ES-I3 (cell line): ENCODE measurements at regions not wholly inside any gene's neighbourhood (a gene's known extent, or its start where the extent isn't known, plus 50 kb on each side); places are given as distances from the start of the nearest gene placed in this dataset.
"Not testable (repeated sequence)": the region's sequence is repeated elsewhere in the genome, so short reads cannot be mapped to it uniquely, and the experiment has no call there.

Experiments used
- H3K36me3 ChIP-seq: 2 replicates; pipeline ENCODE4 v1.6.1; 2013; ENCODE audit warnings: mild to moderate bottlenecking, low read length, control low read depth, moderate library complexity; ENCODE audit not compliant: insufficient read depth
- H3K4me1 ChIP-seq: 2 replicates; pipeline ENCODE4 v1.6.1; 2013; ENCODE audit warnings: mild to moderate bottlenecking, control low read depth, low read length; ENCODE audit not compliant: insufficient read depth
- H3K9ac ChIP-seq: 2 replicates; pipeline ENCODE4 v1.6.1; 2013; ENCODE audit warnings: low read depth, mild to moderate bottlenecking, low read length, moderate library complexity
- H3K9me3 ChIP-seq: 2 replicates; pipeline ENCODE4 v1.6.1; 2013; ENCODE audit warnings: mild to moderate bottlenecking, low read length, moderate library complexity; ENCODE audit not compliant: control insufficient read depth, insufficient read depth

DNA sequence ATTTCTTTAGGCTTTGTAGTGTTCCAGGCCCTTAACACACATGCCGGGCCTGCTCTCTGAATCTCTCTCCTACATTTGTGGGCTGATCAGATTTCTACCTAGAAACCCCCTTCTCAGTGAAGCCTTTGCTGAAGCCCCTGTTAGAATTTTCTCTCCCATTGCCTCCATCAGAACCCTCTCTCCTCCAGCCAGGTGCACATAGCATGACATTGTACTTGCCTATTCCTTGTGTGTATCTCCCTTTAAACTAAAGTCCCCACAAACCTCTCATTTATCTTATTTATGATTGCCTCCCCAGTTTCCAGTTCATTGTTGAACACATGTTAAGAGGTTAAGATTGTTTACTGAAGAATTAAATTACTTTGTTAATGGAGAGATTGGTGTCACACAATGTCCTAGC lies 325.5 kb upstream of the CITED2 start:
- Histone ChIP-seq H3K9me3 (peaks cover 4% of the 10 kb centered on the region), H3K9ac (no peak overlapping the region), H3K4me1 (no peaks in the 10 kb centered on the region), H3K36me3 (no peaks in the 10 kb centered on the region)

DNA sequence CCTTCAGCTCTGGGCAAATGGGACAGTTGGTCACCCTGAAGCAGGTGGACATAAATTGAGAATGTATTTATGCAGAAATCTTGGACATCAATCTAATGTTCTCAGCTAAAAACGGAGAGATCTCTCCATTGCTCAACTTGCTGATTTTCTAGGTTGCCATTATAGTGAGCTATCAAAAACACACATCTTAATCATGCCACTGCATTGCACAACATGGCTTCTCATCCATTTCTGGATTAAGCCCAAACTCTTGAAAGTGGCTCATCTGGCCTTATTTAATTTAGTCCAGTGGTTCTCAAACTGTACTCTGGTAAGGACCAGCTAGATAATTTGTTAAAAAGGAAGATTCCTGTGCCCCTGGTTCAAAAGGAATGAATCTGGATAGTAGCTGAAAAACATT lies 324.9 kb upstream of the CITED2 start:
- Histone ChIP-seq H3K36me3 (no peaks in the 10 kb centered on the region), H3K4me1 (no peaks in the 10 kb centered on the region), H3K9me3 (no peaks in the 10 kb centered on the region; the same call in none of the 2 replicates), H3K9ac (no peak overlapping the region)

DNA sequence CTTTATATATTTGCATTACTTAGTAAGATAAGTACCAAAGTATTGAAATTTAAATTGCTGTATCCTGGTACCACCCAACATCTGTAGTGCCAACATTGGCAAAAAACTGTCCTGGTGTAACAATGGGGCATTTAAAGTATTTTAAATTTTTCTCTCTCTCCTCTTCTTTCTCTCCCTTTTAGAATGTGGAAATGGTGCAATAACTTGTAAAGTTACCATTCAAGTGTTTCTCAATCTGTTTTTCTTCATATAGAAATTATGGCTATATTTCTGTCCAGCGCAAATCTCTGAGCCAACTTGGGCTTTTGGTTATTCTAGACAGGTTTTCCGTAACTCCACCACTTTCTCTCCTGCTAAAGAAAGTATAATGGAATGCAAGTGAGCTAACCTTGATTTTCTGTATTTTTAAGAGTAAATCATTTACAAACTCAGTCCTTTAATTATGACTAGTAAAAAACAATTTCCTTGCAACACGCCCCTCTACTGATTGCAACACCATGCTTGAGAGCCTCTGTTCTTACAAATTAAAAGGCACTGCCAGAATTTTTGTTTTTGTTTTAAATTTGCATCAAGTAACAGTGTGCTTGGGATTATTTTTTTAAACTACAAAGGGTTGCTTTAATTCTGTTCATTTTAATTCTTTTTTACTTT lies 324.2 kb upstream of the CITED2 start:
- Histone ChIP-seq H3K36me3 (no peaks in the 10 kb centered on the region), H3K9me3 (no peaks in the 10 kb centered on the region; the same call in none of the 2 replicates), H3K9ac (no peak overlapping the region), H3K4me1 (no peaks in the 10 kb centered on the region)

DNA sequence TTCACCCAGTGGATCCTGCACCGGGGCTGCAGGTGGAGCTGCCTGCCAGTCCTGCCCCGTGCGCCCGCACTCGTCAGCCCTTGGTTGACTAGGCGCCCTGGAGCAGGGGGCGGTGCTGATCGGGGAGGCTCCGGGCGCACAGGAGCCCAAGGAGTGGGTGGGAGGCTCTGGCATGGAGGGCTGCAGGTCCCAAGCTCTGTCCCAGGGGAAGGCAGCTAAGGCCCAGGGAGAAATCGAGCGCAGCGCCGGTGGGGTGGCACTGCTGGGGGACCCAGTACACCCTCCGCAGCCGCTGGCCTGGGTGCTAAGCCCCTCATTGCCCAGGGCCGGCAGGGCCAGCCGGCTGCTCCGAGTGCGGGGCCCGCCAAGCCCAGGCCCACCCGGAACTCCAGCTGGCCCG lies 323.4 kb upstream of the CITED2 start:
- not testable (repeated sequence) for H3K9me3 ChIP-seq, H3K4me1 ChIP-seq, H3K9ac ChIP-seq, H3K36me3 ChIP-seq

DNA sequence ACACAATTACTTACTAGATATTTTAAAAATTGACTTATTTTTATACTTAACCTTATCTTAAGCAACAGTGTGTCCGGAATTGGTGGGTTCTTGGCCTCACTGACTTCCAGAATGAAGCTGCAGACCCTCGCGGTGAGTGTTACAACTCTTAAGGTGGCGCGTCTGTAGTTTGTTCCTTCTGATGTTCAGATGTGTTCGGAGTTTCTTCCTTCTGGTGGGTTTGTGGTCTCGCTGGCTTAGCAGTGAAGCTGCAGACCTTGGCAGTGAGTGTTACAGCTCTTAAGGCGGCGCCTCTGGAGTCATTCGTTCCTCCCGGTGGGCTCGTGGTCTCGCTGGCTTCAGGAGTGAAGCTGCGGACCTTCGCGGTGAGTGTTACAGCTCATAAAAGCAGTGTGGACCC lies 322.5 kb upstream of the CITED2 start:
- H3K9ac ChIP-seq, H3K9me3 ChIP-seq, H3K4me1 ChIP-seq, H3K36me3 ChIP-seq: not testable (repeated sequence)

DNA sequence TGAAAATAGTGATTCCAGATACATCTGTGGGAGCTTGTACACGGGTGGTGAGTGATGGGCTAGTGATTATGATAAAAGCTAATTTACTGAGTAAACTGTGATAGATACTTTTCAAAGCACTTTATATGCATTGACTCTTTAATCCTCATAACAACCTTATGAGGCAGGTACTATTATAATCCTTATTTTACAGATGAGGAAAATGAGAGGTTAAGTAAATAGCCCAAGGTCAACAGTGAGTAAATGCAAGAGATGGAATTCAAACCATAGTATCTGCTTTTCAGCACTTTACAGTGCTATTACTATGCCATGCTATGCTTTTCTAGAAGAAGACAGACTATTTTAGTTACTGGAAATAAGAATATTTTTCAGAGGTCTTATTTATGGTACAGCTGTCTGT lies 320.9 kb upstream of the CITED2 start:
- H3K36me3 ChIP-seq: no peaks in the 10 kb centered on the region
- no peak overlapping the region for H3K9ac ChIP-seq
- H3K4me1 ChIP-seq: no peaks in the 10 kb centered on the region
- H3K9me3 ChIP-seq: no peaks in the 10 kb centered on the region; the same call in none of the 2 replicates

DNA sequence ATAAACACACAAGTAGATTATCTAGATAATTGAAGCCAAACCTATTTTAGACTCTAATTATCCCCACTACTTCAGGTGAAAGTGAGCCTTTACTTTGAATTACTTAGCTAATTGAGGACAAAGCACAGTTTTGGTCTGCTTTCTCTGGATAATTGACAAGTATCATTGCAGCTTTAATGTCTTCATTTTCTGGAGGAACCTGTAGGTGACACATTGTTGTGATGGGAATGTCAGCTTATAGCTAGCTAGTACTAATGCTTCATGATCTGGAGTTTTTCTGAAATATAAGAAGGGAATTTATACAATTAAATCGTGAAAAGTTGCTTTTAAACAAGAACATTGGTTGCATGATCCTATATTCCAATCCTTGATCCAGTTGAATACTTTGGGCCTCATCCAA lies 319.3 kb upstream of the CITED2 start:
- Histone ChIP-seq H3K4me1 (no peaks in the 10 kb centered on the region), H3K9ac (no peak overlapping the region), H3K36me3 (no peaks in the 10 kb centered on the region), H3K9me3 (no peaks in the 10 kb centered on the region; the same call in 1 of the 2 replicates)

DNA sequence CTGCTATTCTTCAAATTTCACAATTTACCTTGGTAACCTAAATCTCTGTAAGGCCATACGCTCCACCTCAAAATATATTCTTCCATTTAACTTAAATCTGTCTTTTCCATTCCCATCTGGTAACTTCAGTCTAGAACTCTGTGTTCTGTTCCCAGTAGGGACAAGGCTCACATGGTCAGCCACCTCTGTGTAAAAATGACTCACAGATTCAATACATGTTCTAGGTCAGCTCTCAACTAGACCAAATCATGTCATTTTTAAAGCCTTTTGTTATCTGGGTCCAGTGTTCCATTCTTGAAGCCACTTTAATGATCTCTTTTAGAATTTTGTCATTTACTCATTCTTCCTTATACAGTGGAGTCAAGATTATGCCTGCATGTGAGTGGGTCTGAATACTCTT lies 315.6 kb upstream of the CITED2 start:
- Histone ChIP-seq H3K36me3 (no peaks in the 10 kb centered on the region), H3K4me1 (peaks cover 9% of the 10 kb centered on the region), H3K9ac (no peak overlapping the region), H3K9me3 (no peaks in the 10 kb centered on the region; the same call in 1 of the 2 replicates)

DNA sequence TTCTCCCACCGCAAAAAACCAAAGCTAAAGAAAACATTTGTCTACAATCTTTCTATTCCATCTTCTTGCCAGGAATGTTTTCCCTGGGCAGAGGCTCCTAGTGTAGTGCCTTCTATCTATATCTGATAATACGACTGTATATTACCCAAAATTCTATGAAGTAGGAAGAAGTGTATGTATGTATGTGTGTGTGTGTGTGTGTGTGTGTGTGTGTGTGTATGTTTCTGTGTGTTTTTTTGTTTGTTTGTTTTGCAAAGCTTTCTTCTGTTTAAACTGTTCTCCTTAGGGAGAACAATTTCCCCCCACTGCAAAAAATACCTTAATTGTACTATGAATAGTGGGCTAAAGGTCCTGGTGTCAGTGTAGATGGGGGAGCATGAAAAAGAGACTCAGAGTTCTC lies 312.6 kb upstream of the CITED2 start:
- H3K9me3 ChIP-seq: no peaks in the 10 kb centered on the region
- H3K4me1 ChIP-seq: peaks cover 9% of the 10 kb centered on the region
- H3K9ac ChIP-seq: no peak overlapping the region
- H3K36me3 ChIP-seq: no peaks in the 10 kb centered on the region

DNA sequence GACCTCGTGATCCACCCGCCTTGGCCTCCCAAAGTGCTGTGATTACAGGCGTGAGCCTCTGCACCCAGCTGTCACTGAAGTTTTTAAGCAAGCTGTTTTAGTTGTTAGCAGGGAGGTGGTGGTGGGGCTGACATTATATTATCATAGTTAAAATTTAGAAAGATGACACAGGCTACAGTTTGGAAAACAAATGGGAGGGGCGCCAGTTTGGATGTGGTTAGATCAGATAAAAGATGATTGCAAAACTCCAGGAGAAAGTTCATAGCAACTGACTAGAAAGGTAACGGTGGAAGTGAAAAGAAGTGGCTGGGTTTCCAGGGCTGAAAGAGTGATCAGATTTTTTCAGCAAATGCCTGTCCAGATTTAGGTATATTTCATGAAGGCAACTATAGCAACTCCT lies 311.9 kb upstream of the CITED2 start:
- Histone ChIP-seq H3K9ac (no peak overlapping the region), H3K4me1 (peaks cover 9% of the 10 kb centered on the region), H3K36me3 (no peaks in the 10 kb centered on the region), H3K9me3 (no peaks in the 10 kb centered on the region)

DNA sequence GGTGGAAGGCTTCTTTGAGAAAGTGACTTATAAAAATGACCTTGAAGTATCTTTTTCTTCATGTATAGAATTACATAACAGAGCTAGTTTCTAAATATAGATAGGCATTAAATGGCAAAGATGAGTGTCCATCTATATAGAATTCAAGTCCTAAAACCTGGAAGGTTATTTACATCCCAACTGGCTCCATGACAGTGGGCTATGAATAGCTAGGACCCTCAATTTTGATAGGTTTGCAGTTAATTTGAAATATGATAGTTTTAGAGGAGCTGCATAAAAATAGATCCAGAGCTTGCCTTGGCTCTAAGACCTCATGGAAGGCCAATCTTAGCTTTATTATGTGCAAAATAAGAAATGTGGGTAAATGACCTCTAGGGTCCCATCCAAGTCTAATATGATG lies 310.6 kb upstream of the CITED2 start:
- H3K36me3 ChIP-seq: no peaks in the 10 kb centered on the region
- H3K9me3 ChIP-seq: no peaks in the 10 kb centered on the region
- H3K9ac ChIP-seq: no peak overlapping the region
- peaks cover 9% of the 10 kb centered on the region for H3K4me1 ChIP-seq

DNA sequence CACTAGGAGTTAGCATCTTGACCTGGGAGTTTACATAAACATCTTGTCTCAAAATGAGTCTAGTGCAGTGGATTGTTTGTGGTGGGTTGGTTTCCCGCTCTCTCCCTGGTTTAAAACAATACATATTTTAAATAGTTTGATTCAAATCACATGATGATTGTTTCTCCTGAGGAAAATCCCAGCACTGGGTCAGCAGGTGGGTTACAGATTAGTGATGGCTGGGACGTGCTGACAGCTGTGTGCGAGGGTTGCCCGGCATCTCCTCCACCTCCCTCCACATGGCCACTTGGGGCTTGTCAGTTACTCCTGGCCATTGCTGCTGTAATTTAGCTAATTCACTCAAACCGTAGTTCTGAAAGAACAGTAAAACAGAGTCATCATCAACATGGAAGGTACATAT lies 306.4 kb upstream of the CITED2 start:
- no peaks in the 10 kb centered on the region for H3K9me3 ChIP-seq
- no peaks in the 10 kb centered on the region for H3K36me3 ChIP-seq
- no peak overlapping the region for H3K9ac ChIP-seq
- H3K4me1 ChIP-seq: no peaks in the 10 kb centered on the region

DNA sequence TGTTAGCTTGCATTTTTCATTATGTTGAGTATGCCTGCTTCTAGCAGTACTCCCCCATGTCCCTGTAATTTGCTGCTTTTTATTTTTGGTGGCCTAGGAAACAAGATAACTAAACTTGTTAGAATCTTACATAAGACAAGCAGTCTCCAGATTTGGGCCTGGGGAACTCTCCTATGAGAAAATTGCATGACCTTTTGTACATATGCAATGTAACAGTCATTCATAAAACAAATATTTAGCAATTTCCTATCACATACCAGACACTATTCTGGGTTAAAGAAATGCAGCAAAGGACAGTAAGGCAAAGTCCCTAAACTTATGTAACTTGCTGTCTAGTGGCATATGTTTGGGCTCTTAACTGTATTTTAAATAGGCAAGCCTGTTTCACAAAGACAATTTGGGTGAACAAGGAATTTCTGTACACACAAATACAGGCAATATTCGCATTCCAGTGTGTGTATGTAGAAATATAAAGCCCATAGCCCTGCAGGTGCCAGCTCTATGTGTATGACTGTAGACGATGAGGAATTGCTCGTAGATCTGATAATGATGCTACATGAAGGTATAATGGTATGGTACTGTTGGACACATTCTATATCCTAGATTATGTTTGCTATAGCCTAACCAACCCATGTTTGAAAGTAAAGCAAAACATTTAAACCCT lies 305.2 kb upstream of the CITED2 start:
- Histone ChIP-seq H3K9me3 (no peaks in the 10 kb centered on the region), H3K9ac (no peak overlapping the region), H3K36me3 (no peaks in the 10 kb centered on the region), H3K4me1 (no peaks in the 10 kb centered on the region)

DNA sequence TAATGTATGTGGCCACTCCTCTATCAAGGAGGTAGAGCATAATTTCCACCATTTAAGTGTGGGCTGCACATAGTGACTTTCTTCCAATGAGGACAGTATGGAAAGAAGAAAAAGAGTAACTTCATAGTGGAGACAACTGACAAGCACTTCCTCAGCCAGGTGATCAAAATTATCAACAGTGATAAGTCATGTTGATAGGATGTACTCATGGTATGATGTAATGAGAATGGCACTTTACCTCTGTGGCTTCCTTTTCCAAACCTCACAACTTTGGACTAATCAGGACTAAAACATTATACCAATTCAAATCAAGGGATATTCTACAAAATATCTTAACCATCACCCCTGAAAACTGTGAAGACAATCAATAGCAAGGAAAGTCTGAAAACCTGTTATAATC lies 302.3 kb upstream of the CITED2 start:
- no peak overlapping the region for H3K9ac ChIP-seq
- no peaks in the 10 kb centered on the region for H3K9me3 ChIP-seq
- H3K4me1 ChIP-seq: no peaks in the 10 kb centered on the region
- H3K36me3 ChIP-seq: no peaks in the 10 kb centered on the region

DNA sequence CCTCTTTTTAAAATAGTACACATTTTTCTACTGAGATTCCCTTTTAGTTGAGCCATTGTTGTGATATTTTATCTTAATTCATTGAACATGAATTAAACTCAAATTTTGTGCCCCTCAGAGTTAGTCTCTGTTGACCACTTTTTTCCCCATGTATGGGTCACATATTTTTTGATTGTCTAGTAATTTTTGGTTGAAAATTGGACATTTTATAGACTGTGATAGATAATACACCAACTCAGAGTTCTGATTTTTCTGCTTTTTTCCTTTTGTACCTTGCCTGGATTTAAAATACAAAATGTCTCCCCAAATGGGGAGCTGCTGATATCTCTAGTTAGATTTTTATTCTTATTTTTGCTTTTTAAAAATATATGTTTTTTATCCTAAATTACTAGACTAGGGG lies 291.8 kb upstream of the CITED2 start:
- no peaks in the 10 kb centered on the region; the same call in 1 of the 2 replicates for H3K9me3 ChIP-seq
- H3K36me3 ChIP-seq: no peaks in the 10 kb centered on the region
- no peaks in the 10 kb centered on the region for H3K4me1 ChIP-seq
- H3K9ac ChIP-seq: no peak overlapping the region
